ENCODE measurements at regions not wholly inside any gene's neighbourhood (a gene's known extent, or its start where the extent isn't known, plus 50 kb on each side); places are given as distances from the start of the nearest gene placed in this dataset.

DNA sequence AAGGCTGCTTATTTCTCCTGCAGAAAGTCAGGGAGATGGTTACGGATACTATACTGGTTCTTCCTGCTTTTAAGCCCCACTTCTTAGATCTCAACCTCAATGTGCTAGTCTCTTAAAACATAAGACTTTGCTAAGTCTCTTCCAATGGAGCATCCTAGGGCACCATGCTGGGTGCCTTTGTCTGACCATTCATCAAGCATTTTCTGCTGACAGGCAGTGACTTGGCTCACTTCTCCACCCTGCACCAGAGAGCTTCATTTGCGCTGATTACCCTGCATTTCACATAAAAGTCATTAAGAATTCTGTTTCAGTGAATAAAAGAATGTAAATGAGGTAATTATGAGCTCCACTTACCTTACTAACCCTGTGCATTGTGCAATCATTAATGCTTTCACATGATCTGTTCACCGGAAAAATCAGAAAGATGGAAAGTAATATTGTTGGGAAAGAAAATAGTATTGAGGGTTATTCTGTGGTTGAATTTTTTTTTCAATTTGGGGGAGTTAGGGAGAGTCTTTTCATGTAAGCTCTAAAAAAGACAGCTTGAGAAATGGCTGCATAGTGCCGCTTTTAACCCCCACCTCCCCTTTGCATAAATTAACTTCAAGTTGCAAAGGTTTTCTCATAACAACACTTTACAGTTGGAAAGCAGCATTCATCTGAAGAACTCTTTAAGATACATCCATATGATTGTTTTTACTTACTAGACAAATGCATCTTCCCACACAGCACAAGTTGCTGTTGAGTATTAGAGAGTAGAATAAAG is 677.3 kb upstream of the KIRREL3 start:
- no peak for DNase-seq

DNA sequence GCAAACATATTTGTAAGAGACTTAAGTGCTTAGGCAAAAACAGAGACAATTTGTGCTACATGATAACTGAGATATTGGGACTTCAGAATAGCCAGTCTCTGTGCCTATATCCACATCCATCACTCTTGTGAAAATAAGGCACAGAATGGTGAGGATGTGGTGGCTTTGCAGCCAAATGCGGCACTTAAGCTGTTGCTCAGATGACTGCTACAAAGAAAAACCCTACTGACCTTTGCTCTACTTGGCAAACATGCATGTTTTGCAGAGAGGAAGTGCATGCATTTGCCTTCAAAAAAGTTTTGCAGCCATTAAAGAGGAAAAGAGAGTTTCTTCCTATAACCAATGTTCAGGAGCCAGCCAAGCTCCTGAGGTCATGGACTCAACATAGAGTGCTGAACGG is 675.0 kb upstream of the KIRREL3 start:
- no peak for DNase-seq

DNA sequence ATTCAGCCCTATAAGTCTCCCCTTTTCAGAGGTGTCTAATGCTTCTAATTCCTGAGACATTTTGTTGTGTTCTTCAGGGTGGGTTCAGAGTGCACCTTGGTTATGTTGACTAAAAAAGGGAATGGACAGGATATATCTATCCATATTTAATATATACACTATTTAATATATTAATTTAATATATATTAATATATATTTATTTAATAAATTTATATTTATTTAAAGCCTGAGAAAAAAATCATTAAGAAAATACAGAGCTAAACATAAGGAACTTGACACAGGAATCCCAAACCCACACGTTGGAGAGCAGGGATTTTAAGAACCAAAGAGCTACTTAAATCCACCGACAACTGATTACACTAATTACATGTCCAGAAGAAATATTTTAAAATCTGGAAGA is 674.2 kb upstream of the KIRREL3 start:
- DNase-seq, result no peak

DNA sequence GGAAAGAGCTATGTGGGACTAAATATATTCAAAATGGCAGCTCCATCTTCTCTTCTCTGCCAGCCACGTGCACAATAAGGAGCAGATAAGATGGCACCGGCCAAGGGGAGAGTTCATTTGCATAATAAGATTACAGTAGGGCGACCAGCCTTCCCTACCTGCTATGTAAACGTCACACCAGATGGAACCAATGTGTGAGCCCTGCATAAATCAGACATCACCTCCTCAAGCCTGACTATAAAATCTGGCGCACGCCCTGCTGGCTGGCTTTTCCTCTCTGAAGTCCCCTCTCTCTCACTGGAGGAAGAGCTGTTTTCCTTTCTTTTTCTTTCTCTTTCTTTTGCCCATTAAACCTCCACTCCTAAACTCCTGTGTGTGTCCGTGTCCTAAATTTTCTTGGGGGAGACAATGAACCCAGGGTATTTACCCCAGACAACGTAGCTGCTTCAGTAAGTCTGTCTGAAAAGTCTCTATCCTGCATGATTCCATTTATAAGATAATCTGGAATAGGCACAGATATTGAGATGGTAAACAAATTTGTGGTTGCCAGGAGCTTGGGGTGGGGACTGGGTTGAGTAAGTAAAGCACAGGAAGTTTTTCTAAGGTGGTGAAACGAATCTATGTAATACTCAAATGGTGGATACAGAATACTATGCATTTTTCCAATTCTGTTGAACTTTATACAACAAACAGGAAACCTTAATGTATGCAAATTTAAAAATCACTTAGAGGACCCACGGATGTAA is 670.0 kb upstream of the KIRREL3 start:
- DNase-seq, result no peak

DNA sequence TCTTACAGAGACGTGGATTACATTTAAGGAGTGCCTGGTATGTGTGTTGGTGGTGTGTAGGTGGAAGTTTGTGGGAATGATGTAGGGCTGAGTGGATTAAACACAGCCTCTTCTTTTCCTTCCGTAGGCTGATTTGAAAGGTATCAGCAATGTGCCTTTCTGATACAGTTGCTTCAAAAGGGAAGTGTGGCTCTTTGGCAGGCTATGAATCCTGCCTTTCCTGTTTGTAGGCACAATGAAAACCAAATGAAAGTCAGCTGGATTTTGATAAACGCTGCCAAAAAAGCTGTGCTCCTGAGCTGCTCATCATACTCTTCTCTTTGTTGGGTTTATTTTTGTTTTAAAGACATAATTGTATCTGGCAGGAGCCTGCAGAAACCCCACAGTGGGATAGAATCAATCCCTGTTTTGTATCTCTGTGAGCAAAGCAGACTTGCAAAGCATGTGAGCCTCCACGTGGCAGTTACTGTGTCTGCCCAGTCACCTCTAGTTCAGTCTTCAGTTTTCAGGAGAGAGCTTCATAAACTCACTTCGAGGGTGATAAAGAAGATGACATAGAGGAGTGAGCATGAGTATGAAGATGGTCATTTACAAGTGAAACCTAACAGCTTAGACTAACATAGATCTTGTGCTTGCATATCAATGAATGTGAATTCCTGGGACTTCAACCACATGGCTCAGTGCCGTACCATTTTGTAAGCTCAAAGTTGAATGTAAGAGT is 655.7 kb upstream of the KIRREL3 start:
- DNase-seq, result no peak

DNA sequence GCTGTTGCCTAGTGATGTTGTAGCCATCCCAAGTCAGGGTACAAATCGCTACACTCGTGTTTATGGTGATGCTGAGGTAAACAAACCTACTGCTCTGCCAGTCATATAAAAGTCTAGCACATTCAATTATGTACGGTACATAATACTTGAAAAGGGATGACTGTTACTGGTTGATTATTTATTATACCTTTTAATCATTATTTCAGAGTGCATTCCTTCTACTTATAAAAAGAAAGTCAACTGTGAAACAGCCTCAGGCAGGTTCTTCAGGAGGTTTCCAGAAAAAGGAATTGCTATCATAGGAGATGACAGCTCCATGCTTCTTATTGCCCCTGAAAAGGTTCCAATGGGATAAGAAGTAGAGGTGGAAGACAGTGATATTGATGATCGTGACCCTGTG is 652.5 kb upstream of the KIRREL3 start:
- no peak for DNase-seq

DNA sequence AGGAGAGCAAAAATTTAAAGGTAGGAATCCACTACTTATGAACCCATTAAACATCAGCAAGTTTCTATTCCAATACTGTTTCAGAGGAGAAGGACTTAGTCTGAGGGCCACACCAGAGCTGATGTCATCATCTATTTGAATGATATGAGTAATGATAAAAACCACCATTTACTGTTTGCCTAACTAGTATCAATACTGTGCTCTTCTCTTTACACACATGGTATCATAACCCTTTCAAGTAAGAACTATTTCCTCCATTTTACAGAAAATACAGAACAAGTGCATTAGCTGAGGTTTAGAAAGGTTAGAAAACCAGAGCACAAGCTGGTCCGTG is 651.3 kb upstream of the KIRREL3 start:
- DNase-seq, result peak; percentile 8

DNA sequence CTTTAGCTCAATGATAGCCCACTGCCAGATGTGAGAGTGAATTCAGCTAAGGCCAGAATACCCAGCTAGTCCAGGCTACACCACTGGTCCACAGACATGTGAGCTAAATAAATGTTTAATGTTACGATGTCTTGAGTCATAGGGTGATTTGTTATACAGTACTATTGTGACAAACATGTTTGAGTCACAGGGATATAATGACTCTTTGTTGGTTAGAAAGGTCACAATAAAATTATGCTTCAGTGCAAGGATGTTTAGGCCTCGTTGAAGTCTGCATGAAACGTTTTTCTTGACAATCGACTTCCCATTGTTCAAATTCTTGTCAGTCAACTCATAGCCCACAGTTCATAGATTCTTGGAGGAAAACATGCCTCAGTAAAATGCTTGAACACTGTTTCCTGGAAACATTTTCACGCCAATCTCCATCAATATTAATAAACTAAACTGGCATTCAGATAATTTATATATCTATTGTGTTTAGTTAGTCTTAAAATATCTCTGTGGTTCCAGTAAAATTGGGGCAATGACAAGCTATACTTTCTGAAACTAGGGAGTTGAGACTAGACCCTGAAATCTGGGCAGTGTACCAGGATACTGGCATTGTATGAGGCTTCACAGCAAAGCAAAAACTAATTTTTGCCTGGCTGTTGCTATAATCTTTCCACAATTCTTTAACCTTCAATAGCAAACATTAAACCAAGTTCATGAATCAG is 650.8 kb upstream of the KIRREL3 start:
- DNase-seq, result no peak

DNA sequence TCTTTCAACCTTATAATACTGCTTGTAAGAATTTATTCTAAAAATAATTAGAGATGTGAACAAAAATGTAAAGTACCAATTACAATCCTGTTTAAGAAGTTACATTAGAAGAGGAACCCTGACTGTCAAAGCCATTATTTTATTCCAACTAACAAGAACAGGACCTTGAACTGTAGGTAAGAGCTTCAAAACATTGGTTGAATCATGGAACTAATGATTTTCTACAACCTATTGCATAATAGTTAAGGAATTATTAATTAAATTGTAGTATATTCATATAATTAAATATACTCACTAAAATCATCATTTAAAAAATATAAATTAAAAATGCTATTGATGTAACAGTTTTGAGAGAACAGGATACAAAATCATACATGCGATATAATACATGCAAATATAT is 649.4 kb upstream of the KIRREL3 start:
- no peak for DNase-seq

DNA sequence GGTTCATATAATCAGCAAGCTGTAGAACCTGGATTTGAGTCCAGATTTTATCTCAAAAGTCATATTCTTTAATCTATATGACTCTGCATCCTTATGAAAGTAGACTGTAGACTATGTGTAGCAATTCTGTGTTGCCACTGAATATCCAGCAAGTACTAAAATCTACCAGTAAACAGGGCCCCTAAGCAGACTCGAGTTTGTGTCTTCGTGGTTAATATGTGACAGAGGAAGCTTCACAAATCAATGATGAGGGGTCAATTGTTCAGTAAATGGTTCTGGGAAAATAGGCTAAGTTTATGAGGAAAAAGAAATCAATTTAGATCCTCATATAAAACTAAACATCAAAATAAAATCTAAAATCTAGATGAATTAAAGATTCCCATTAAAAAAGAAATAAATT is 648.5 kb upstream of the KIRREL3 start:
- no peak for DNase-seq

DNA sequence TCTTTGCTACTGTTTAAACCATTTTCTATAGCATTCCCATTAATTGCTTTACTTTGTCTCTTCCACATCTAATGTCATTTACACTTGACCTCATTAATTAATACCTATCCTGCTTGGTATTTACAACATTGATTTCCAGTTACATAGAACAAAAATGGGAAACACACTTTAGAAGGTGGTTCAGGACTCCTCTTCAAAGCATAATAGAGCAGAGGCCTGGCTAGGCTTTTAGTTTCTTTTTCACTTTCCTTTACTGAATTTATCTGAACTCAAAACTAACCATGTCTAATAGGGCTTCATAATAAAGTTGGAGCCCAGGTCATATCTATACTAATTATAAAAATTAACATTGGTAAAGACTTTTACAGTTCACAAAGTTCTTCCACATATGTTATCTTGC is 648.0 kb upstream of the KIRREL3 start:
- DNase-seq, result no peak

DNA sequence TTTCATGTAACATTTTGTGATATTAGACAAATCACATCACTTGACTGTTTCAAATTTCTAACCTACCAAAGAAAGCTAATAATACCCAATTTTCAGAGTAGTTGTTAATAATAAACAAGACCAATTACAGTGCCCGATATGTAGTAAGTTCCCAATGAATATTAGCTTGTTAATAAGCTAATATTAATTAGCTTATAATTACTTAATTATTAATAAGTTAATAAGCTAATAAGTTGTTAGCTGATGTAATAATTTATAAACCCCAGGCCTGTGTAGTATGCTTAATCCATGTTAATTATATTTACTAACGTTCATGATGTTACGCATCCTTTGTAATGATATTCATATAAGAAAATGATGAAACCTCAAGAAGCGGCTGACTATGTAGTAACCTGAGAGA is 643.8 kb upstream of the KIRREL3 start:
- no peak for DNase-seq

DNA sequence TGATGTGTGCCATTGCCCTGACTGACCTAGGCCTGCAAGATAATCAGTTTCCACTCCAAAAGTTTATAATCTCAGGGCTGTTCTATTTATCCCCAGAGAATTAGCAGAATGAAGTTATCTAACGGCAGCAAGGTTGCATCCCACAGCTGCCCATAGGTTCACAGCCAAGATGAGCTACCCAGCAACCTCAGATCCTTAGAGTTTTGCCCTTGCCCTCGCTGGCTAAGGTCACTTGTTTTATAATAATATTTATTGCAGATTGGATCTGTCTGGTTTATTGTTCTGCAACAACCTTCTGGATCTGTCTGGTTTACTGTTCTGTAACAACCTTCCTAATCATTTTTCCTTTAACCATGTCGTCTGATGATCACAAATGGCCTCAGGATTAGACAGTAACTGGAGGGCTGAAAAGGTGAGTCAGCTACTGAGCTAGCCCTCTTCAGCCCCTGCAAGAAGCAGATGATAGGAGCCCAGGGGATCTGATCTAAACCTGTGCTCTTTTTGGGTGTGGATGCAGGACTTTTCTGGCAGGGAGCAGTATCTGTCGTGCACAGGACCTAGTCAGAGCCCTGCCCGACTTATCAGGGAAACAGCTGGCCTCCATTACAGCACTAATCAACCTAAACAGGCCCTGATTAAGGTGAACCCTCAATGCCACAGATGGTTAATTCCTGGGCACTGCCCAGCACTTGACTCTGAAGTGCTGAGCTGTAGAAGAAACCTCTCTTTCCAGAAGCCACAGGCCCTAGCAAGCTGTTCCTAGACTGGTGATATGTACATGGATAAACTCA is 642.9 kb upstream of the KIRREL3 start:
- no peak for DNase-seq

DNA sequence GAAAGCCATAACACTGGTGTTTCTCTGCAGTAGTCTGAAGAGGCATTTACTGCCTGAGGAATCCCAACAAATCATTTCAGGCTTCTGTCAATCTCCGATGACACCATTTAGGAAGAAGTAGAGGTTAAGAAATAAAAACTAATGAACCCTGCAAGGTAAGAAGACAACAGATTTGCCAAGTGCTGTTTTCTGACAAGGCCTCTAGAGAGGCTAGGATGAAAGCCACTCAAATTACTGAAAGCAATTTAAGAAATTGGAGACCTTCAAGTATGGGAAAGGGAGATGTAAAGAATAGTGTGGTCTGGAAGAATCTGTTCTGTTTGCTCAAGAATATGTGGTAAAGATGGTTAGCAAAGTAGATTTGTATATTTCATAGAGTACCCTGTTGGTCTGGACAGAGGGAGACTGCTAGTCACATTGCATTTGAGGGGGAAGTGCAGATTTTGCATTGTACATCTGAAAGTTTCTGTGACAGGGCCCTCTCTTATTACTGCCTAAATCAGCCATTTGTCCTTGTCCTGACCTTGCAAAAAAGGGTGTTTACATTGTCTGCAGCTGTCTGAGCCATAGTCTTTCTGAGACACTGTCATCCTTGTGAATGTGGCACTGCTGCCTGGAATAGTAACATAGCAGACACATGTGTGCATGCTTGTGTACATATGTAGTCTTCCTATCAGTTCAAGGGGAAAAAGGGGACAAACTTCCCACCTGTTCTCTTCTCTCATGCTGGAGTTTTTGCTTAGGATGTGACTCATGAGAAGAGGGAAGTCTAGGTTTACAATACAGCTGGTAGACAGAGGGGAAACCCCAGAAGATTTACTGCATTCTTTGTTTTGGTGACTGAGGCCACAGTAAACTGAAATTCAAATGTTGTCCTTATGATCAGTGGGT is 640.2 kb upstream of the KIRREL3 start:
- DNase-seq, result peak; percentile 20

DNA sequence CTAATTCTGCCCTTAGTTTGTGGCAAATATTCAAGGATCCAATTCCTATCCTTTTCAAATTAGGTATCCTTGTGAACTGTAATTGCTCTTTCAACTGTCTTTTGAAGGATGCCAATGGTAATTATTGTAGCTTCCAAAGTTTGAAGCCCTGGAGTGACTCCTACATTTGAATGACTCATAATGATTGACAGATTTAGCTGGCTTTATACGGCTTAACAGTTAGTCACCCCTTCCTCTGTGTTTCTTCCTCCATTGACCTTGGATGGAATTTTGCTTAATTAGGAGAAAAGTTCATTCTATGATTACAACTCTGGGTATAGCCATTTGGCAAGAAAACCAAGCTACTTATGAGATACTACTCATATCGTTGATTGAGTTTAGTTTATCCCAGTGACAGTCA is 639.3 kb upstream of the KIRREL3 start:
- peak; percentile 19 for DNase-seq

DNA sequence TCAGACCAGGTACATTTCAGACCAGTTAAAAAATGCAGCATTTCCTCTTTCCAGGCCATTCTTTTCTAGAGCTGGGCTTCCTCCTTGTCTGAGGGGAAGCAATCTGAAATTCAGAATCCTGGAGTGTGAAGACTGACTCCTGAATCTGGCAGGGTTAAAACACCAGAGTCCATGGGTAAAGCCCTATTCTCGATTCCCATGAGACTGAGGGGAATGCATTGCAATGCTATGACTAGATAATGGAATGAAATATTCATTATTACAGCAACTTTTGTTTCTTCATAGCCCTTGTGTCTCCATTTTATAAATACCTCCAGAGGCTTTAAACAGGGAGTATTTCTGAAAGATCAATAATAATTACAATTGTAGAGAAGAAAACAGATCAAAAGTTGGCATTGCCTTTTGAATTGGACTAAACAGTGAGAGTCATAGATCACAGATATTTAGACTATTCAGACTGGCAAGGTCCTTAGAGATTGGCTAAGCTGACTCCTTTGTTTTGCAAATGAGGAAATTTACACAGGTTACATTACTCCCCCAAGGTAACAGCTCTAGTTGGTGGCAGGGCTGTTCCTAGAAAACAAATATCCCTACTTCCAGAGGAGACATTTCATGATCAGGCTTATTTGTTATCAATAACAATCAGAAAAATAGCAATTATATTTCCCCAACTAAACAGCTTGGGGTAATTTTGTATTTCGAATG is 632.6 kb upstream of the KIRREL3 start:
- DNase-seq, result no peak

DNA sequence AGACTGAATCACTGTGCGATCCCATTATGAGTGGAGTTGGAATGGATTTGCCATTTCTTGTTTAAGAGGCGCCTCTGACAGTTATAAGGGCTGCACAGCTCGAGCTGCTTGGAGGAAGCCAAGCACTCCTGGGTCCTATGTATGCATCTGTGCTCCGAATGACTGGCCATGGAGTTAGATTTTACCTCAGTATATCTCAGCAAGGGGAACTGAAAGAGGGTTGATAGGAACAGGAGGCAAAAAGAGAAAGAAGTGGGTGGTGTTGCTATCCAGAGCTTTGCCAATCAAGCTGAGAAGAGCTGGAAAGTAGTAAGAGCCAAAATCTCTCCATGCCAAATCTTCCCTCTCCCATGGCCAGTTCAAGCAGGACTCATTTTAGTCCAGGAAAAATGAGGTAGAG is 632.0 kb upstream of the KIRREL3 start:
- no peak for DNase-seq

DNA sequence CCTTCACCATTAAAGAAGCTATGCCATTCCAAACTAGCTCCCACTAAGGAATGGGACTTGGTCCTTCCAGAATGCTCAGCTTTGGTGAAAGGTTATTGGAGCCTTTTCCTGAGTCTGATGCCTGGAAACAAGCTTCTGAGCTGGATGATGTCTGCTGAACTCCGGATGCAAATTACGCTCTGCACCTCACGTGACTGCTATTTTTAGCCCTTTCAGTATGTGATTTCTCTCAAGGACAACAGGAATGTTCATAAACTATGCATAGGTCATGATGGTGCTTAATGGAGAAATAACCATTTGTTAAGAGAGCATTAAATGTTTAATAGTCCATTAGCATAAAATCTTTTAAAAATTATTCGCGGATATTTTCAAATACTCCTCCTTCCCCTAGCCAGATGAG is 631.4 kb upstream of the KIRREL3 start:
- no peak for DNase-seq

DNA sequence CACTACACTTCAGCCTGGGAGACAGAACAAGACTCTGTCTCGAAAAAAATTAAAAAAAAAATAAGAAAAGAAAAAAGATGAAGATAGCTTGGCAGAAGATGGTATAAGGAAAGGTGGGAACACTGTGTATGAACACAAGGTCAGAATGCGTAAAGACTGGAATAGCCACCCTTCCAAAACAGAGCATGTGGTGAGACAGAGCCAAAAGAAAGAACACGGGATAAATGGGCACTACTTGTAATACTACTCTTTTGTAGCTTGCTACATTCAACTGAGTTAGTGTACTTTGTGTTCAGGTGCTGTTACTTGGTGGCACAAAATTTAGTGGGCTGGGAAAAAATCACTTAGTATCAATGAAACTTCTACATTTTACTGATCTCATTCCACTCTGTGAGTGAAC is 628.6 kb upstream of the KIRREL3 start:
- no peak for DNase-seq

DNA sequence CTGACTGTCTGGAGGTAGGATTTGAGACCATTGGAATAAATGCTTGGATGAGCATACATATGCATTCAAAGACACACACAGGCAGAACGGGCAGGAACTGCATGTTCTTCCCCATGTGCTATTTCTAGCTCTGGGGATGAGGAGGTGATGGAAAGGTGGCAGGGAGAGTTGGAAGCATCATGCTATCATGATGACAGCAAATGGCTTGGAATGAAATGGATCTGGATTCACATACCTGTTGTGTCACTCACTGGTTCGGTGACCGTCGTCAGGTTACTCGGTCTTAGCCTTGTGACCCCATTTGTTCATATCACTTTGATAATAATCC is 627.9 kb upstream of the KIRREL3 start:
- DNase-seq, result no peak

Data from suppressor macrophage treated with lipopolysaccharide for 4 hours (primary cell).